GM13977 (cell line): ENCODE measurements at regions not wholly inside any gene's neighbourhood (a gene's known extent, or its start where the extent isn't known, plus 50 kb on each side); places are given as distances from the start of the nearest gene placed in this dataset.

Source experiments
- DNase-seq: peaks from one replicate; pipeline ENCODE4 v3.0.0; 2012; ENCODE audit warnings: low spot score
- in situ Hi-C: fragments of 300-500 bp; cut with MboI; formaldehyde crosslinking; loops from one replicate; pipeline ENCODE4 v1.12.0; 2022; ENCODE audit warnings: low sequenced_read_pairs, low pct_unique_long_range_greater_than_20kb, mixed read lengths, inconsistent platforms; ENCODE audit not compliant: unreplicated experiment
- TF ChIP-seq, protein P1 (sequence below): IDR thresholded peaks from 2 replicates; pipeline ENCODE4 v1.5.1; 2012; ENCODE audit warnings: mild to moderate bottlenecking, control low read depth; ENCODE audit not compliant: insufficient read depth; ENCODE audit errors: extremely low read depth, missing control alignments

DNA sequence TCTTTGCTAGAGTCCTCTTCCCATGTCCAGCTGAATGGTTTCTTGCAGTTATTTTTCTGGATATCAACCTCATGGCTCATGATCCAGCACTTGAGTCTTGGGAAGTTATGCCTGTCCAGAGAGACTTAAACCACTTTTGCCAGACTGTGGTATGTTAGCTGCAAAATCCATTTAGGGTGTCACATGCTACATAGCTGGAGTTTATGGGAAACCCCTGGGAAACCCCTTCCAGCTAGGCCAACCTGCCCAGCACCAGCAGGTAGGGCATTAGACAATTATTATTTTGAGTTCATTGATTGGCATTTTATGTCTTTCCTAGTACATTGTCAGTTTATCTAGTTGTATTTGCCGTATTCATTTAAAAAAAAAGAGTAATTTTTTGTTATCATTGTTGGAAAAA is 797.8 kb downstream of the EFNB2 start:
- TF ChIP-seq, protein P1, sequence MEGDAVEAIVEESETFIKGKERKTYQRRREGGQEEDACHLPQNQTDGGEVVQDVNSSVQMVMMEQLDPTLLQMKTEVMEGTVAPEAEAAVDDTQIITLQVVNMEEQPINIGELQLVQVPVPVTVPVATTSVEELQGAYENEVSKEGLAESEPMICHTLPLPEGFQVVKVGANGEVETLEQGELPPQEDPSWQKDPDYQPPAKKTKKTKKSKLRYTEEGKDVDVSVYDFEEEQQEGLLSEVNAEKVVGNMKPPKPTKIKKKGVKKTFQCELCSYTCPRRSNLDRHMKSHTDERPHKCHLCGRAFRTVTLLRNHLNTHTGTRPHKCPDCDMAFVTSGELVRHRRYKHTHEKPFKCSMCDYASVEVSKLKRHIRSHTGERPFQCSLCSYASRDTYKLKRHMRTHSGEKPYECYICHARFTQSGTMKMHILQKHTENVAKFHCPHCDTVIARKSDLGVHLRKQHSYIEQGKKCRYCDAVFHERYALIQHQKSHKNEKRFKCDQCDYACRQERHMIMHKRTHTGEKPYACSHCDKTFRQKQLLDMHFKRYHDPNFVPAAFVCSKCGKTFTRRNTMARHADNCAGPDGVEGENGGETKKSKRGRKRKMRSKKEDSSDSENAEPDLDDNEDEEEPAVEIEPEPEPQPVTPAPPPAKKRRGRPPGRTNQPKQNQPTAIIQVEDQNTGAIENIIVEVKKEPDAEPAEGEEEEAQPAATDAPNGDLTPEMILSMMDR = no peak
- no peak for DNase-seq
- in situ Hi-C loops = no loop called here

DNA sequence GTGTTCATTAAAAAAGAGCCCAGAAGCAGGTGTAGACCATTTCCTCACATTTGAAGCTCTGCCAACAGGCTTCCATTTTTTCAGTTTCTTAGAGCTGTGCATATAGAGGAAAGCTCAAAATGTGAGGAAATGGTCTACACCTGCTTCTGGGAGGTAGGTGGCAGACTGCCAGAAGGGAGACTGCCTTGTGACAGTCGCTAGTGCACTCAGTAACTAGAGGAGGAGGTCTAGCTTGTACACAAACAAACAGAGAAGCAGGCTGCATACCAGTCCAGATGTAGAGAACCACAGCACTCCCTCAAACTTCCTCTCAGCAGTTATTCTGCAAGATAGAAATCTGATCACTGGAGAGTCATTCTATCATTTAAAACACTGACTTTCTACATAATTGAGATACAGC is 800.2 kb downstream of the EFNB2 start:
- in situ Hi-C loops = no loop called here
- DNase-seq = no peak
- TF ChIP-seq, protein P1 = no peak

DNA sequence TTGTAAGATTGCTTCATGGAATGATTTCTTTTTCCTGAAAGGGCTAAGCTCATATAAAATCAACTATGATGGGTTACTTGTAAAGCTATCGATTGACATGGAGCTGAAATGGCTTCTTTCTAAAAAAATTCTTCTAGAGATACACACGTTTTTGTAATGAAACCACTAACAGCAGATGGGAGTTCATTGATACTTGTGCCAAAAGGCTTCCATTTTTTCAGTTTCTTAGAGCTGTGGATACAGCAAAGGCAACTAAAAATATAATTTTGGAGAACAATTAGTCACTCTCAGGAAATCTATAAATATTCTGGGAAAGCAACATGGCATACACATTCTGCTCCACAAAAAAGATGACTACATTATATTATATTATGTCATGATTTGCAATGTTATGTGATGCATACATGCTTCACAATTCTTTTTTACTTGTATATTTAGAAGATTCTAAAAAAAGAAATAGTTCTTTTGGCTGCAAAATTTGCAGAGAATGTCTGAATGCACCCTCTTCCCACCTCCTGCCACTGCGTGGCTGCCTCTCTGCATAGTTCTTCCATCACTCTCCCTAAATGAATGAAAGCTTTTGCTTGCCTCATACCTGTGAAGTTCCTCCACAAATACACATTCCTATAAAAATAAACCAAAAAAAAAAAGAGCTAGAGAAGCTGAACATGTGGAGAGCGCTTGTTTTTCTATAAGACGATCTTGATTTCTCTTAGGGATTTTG is 802.5 kb downstream of the EFNB2 start:
- no peak for DNase-seq
- TF ChIP-seq, protein P1 = no peak
- in situ Hi-C loops = no loop called here

DNA sequence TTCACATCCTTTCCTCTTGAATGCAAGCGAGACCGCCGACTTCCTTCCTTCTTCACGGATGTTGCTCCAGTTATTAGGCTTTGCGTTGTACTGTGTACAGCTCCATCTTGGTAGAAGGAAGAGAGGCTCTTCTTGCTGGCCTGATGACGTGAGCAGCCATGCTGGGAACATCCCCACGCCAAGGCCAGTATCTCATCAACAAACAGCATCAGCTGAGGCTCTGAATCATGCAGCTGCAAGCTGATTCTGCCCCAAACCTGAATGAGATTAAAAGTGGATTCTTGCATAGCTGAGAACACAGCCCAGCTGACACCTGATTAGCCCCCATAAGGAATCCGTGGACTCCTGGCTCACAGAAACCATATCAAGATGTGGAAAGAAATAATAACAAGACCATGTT is 809.6 kb downstream of the EFNB2 start:
- TF ChIP-seq, protein P1 = no peak
- DNase-seq = no peak
- in situ Hi-C loops = no loop called here

DNA sequence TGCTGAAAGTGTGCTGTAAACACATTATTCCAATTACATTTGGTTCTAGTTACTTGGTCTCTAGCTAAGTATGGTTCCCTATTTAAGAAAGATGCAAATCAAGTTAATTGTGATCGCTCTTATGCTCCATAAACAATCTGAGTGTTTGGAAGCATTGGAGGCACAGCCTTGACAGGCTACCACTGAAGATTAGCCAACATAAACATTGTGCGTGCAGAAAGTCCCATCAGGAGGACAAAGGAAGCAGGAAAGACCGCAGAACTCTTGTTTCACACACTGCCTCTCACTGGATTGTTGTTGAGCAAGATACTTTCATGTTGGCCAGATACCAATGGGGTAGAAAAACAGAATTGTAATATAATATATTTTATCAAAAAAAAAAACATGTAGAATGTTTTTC is 814.4 kb downstream of the EFNB2 start:
- TF ChIP-seq, protein P1 = no peak
- in situ Hi-C loops = no loop called here

DNA sequence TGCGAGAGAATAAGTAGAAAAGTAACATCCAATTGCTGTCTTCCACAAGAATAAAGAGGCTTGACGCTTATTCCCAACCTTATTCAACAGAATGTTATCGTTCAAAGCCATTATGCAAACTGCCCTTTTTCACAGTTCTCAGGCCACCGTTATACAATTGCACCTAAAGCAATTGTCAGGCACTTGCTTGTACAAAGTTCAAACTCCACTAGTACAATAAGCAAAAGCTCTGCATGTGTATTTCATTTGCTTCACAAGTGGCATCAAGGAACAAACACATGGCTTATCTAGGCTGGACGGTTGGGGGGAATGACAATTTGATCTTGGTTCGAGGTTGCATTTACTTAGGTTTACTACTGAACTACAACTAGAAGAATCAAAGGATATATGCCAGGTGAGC is 815.6 kb downstream of the EFNB2 start:
- in situ Hi-C loops = no loop called here
- DNase-seq = no peak
- TF ChIP-seq, protein P1 = no peak

More for the DNA sequence above, 814.4 kb downstream of the EFNB2 start:
- no peak for DNase-seq
